HG02973 (cell line): ENCODE measurements at regions not wholly inside any gene's neighbourhood (a gene's known extent, or its start where the extent isn't known, plus 50 kb on each side); places are given as distances from the start of the nearest gene placed in this dataset.
"Not testable (repeated sequence)": the region's sequence is repeated elsewhere in the genome, so short reads cannot be mapped to it uniquely, and the experiment has no call there.

Source experiments
- ATAC-seq: cut with Tn5 transposase; IDR thresholded peaks from one replicate; pipeline ENCODE4 v1.9.1; 2021; ENCODE audit warnings: moderate library complexity; ENCODE audit not compliant: unreplicated experiment

DNA sequence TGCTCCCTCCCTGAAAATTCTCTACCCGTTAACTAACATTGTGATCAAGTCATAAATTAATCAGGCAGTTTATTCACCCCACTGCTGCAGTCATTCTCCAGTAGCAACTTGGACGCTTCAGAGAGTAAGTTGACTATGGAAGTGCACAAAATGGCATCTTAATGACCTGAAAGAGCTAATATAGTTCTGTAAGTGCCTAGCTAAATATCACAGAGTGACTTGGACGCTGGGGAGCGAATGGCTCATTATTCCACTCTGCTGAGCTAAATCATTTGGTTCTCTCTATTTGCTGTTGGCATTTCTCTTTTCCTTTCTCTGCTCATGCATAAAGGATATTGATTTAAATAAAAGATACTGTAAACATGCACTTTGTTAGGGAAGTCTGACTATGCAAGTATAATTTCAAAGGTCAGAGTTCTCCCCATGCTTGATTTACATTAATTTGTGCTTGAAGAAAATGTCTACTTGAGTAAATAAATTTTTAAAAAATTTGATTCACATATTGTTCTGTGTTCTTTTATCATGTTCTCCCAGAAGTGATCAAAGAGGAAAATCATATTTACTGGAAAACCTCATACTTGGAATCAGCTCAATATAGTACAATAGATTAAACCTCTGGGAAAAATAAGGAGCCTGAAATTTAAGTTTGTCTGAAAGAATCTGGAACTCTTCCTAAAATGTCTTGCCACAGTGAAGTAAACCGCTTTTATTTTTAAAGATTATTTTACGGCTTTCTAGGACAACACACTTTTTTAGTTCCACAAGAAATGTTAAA lies 169.5 kb upstream of the HAPLN1 start:
- ATAC-seq: no peak

DNA sequence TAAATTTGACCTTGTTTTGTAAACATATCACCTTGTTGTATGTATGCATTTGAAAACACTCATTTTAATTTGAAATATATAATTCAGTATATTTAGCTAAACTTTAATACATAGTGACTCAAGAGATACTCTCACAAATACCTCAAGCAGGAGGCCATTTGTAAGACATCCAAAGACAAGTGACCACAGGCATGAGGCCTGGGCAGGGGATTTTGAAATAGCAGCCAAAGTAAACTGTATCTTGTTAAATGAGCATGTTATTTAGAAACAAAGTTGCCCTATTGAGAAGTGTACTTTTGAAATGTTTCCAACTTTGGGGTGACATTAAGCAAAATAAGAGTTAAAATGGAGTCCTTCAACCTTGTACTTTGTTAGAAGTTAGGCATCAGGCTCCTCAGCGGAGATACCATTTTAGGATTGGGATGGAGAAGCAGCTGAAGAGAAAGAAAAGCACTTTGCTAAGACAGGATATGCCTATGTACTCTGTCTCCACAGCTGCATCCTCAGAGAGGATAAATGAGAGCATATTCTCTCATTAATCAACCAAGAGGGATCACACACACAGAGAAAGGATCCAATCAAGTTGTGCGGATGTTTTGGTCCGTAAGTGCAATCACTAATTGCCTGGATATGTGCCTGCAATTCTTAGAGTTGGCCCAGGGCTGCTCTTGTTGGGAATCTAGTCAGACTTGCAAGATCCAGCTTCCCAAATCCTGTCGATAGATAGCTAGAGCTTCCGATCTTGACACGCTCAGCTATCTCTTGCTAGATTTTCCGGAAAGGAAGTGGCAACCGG lies 157.5 kb upstream of the HAPLN1 start:
- ATAC-seq: no peak

DNA sequence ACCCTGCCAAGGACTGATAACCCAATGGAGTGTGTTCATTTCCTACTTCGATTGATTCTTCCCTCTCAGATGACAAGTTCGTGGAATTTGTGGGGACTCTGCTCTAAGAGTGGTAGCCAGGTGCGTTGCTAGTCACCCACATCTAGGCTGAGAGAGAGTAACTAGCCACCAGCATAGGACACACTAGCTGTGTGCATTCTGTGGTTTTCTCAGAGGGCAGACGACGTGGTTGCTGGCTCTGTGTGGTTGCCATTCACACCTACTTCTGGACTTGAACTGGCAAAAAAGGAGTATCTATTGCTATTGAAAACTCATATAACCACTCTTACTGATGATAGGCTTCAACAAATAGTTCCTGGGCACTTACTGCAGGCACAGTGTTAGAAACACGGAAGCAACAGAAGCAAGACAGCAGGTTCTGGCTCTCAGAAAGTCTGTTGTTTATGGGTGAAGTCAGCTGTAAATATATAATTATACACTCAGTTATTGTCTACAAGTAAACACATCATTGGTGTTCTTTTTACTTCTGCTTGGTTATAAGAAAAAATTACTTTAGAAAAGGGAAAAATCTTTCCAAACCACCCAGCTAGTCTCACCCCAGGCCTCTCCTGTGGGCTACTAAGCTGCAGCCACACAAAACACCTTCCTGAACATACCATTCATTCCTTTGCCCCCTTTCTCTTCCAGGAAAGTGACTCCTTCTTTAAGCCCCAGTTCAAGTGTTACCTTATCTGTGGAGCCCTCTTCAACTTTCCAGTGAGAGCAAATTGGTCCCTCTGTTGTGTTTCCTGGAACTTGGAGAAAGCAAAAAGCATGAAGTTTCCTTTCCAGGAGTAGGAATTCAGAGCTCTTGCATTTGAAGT lies 151.1 kb upstream of the HAPLN1 start:
- ATAC-seq: no peak

DNA sequence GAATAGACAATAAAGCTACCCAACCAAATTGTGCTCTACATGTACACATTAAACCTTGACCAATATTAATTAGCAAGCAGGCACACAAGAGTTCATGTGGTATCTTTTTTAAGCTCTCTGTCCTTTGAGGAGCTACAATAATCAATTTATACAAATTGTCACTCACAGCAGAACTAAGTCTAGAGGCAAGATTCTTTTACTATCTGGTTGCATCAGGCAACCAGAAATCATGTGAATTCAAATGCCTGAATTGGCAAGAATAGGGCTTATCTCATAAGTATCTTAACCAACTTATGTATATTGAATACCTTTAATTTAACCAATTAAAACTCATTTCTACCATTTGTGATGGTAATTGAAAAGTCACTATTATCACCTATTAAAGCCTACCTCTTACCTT lies 145.5 kb upstream of the HAPLN1 start:
- no peak for ATAC-seq

DNA sequence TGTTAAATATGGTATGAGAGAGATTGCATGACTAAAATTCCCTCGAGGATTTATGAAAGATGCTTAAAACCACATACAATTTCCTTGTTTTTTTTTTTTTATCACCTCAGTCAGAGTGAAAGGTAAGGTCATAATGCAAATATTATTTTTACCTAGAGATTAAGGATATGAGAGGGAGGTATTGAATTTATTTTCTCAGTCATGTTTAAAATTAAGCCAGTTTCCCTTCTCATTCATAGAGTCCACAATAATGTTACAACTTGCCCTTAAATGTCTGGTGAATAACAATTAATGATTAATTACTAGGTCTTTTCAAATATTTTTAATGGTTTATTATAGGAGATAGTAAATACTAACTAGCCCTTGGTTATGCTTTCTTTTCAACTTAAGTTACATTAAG lies 144.9 kb upstream of the HAPLN1 start:
- ATAC-seq: no peak

DNA sequence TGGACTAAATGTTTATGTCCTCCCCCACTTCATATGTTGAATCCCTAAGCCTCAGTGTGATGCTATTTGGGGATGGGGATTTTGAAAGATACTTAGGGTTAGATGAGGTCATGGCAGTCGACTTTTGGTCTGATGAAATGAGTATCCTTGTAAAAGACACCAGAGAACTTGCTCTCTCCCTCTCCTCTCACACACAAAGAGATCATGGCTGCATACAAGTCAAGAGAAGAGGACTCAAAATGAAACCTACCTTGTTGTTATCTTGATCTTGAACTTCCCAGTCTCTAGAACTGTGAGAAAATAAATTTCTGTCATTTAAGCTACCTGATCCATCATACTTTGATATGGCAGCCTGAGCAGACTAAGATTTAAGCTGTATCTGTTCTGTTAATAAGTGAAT lies 144.0 kb upstream of the HAPLN1 start:
- no peak for ATAC-seq

DNA sequence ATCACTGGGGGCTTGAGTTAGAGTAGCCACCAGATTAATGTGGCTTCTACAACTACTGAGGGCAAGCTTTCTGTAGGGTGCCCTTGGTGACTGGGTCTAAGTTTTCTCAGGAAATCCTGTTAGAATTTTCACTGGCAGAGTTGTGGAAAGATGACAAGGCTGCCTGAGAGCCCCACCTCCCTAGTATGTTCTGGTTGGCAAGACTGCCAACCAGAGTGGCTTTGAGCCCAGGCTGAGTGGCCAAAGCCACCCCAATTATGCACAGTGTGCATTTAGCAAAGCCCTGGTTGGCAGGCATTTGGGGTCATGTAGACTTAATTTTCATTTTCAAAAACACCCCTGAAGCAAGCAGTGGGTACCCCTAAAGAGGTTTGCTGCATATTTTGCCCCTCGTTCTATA lies 136.7 kb upstream of the HAPLN1 start:
- no peak for ATAC-seq

DNA sequence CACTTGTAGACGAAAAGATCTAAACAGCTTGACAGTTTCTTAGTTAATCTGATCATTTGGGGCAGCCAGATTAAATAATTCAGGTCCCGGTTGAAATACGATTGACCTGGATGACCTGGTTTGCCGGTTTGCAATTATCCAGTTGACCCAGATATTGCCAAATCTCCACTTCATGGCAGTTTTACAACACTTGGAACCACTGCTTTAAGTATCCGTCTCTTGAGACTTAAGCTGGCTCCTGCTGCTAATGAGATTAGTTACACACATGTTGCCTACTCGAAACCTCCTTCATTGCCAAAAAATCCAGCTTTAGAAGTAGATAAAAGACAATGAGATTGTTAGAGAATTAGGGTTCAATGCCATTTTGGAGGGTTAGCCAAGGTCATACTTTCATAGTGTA lies 136.2 kb upstream of the HAPLN1 start:
- ATAC-seq: no peak

DNA sequence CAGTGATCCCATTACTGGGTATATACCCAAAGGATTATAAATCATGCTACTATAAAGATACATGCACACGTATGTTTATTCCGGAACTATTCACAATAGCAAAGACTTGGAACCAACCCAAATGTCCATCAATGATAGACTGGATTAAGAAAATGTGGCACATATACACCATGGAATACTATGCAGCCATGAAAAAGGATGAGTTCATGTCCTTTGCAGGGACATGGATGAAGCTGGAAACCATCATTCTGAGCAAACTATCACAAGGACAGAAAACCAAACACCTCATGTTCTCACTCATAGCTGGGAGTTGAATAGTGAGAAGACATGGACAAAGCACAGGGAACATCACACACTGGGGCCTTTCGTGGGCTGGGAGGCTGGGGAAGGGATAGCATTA lies 129.8 kb upstream of the HAPLN1 start:
- not testable (repeated sequence) for ATAC-seq

DNA sequence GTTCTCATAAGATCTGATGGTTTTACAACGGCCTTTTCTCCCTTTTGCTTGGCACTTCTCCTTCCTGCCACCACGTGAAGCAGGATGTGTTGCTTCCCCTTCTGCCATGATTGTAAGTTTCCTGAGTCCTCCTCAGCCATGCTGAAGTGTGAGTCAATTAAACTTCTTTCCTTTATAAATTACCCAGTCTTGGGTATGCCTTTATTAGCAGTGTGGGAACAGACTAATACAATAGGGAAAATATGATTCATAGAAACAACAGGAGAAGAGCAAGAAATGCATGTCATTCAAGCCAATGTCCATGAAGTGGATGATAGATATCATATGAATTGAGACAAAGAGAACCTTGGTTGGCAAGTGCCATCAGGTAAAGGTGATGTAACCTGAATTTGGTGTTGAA lies 128.3 kb upstream of the HAPLN1 start:
- ATAC-seq: no peak

DNA sequence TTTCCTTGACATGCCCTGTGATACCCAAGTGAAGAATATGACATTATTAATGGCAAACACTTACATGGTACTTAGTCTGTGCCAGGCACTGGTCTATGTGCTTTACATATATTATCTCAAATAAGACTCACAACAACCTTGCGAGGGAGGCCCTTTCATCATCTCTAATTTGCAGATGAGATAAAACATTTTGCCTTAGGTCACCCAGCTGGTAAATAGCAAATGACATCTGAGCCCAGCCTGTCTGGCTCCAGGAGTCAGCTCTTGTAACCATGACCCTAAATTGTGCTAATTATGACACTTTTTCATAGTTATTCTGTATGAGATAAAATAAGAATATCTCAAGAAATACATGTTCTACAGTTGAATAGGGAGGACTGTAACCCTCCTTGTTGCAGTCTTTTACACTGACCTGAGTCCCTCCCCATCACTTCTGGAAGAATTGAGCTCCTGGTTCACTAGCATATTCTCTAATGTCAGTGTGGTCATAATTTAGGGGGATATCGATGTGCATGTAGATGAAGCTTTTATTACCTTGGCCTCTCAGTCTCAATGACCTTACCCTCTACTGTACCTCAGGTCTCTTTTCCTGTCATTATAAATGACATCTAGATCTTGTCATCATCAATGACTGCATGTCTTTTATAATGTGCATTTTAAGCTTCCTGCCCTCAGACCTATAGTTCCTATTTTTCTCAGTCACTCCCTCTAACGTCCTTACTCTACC lies 126.1 kb upstream of the HAPLN1 start:
- ATAC-seq: no peak

DNA sequence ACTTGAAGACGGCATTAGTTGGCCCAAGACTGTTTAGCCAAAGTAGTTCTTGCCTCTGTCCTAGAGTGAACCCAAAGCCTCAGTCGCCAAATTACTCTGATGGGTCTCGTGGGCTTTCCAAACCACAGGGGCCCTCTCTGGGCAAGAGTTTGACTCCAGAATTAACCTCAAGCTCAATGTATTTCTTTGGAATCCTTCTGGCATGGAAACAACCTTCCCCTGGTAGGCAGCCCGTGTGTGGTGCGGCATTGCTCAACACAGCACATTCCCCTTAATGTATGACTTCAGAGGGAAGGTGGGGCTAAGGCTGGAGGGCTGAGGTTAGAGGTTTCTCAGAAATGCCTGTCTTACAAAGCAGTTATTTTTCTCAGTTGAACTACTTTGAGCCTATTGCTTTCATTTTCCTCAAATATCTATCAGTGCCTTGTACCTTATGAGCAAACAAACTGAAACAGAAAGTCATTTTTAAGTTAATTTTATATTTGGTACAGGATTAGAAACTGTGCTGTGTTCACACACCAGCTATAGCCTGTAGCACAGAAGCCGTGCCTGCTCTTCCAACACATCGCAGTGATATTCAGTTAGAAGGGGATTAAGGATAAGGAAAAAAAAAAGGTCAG lies 123.9 kb upstream of the HAPLN1 start:
- peak; percentile 99 for ATAC-seq

DNA sequence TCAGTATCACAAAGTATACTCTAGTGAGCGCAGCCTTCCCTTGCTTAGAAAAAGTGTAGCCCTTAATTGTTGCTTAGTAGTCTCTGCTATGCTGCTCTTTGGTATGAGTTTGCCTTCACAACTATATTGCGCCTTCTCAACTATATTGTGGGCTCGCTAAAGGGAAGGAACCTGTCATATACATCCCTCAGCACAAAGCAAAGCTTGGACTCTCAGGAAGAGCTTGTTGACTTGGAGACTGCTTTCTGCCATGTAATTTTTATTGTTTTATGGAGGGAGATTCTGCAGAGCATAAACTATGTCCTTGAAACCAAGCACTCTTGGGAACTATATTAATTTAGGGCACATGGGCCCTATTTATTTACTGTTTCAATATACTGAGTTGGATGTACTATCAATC lies 119.1 kb upstream of the HAPLN1 start:
- ATAC-seq: no peak

DNA sequence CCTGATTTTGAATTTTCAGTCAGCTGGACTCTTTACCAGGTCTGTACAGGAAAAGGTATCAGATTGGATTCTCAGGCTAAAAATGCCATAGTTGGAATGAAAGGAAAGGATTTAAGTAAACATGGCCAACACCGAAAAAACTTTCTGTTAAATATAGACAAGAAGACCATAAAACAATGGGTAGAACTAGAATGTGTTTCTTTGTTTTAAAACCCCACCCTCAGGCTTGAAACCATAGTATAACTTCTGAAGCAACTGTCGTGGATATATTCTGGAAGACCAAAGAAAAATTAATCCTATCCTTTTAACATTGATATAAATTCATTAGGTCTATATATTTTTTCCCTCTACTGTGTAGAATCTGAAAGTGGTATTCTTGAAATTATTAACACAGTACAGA lies 118.6 kb upstream of the HAPLN1 start:
- no peak for ATAC-seq

DNA sequence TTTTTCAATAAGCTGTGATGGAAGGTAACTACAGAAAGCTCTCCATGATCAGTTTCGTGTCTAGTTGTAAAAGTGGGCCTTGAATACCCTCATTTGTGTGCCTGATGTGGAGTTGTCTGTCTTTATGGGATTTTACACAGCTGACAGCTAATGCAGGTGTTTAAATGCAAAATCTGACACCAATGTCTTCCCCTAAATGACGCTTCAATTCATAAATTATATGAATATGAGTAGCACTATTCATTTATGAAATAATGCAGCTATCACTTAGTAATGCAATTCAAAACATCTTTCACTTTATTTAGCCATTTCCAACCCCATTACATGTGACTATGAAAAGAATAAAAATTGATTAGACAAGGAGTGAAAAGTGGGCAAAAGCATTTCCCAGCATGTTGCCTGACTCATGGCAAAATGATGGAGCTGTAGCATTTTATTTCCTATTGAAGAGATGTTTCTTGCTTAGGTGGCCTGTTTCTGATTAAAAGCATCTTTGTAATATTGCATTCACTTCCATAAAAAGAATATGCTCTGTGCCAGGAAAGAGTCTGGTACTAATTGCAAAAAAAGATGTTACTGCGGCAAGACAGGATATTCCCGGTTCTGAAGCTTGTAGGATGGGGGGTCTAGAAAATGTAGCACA lies 116.7 kb upstream of the HAPLN1 start:
- ATAC-seq: no peak

DNA sequence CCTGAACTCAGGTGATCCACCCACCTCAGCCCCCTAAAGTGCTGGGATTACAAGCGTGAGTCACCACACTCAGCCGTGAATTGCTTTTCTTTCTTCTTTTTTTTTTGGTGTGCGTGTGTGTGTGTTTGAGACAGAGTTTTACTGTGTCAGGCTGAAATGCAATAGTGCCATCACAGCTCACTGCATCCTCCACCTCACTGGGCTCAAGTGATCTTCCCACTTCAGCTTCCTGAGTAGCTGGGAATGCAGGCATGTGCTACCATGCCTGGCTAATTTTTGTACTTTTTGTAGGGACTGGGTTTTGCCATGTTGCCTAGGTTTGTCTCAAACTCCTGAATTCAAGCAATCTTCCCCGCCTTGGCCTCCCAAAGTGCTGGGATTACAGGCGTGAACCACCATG lies 113.7 kb upstream of the HAPLN1 start:
- no peak for ATAC-seq

DNA sequence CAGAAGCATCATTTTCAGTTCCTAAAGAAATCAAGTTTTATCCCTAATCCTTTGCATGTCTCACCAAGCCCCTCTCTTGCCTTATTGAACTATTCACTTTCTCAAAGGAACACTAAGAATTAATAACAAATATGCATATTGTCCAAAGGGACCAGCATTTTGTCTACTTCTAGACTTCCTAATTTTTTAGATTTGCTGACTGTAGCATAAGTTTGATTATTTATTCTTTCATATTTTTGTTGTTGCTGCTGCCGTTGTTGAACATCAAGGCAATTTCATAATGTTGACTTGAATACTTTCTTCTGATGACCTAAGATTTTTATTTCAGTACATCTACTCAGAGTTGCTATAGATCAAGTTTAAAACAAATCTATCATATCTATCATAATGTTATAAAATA lies 111.2 kb upstream of the HAPLN1 start:
- no peak for ATAC-seq

DNA sequence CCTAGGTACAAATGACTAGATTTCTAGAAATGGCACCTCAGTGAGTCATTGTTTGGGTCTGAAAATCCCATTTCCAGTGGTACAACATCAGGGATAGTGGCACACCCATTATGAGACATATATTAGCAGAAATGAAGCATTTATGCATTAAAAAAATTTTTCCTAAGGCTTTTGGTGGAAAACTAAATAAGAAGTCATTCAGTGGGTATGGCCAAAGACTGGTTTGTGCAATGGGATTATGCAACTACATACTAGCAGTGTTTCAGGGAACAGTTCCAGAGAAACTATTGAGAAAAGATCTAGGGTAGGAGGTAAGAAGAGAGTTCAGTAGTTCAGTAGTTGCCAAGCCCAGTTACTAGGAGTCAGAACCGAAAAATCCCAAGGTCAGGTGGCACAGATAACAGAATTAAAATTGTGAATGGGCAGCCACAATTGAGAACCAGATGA lies 106.5 kb upstream of the HAPLN1 start:
- ATAC-seq: no peak

DNA sequence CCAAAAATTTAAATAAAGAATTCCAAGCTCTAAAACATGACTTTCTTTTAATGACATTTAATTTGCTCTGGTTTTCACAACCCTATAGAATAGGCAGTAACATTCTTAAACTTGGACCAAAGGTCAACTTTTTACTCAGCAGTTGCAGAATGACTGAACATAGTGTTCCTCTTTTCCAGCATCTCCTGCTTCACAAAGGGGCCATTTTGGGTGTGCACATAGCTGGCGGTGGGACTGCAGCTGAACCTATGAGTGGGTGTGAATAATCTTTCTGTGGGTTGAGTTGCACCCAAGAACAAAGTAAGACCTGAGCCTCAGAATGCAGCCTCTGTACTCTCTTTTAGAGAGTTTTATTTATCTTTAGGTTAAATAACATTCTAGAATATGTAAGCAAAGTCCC lies 96.9 kb upstream of the HAPLN1 start:
- peak; percentile 79 for ATAC-seq

DNA sequence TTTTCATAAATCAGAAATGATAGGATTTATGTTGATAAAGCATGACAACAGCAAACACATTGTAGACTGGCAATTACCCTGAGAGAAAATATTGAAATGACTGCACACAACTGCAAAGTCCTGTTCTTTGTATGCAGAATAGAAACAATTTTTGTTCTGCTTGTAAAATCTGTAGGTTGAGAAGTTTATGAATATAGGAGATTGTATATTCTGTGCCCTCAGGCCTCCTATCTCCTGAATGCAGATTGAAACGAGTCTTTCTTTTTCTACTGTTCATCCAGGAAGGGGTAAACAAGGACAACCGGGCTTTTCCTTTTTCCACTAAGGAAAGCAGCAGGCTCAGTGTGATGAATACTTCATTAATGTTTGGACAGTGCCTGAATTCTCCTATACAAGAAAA lies 95.0 kb upstream of the HAPLN1 start:
- no peak for ATAC-seq
